ENCODE measurements at regions not wholly inside any gene's neighbourhood (a gene's known extent, or its start where the extent isn't known, plus 50 kb on each side); places are given as distances from the start of the nearest gene placed in this dataset.

DNA sequence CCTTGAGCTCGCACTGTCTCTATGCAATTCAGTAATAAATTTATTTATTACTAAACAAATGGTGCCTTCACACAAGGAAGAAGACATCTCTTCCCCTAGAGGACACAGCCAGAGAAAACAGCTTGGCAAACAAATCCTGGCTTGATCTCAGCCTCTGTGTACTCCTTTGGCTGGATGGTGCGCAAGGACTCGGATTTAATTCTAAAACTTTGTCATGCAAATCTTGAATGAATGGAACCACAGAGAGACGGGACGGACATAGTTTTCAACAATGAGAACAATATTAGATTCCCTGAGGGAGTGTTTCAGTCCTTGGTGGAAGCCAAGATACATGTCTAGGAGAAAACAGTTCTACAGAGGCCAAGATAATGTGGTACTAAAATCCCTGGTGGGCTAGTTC lies 349.5 kb downstream of the NPIPA8 start:
- no peak overlapping the region for H3K4me2 ChIP-seq (ENCODE audit: low read length)

GRCh38 chr16:17984810-17985209 lies 351.7 kb downstream of the NPIPA8 start:
- Histone ChIP-seq H3K4me2 (ENCODE audit: low read length) (no peak overlapping the region), H3K9me2 (replicated peaks; ENCODE audit: control insufficient read depth, low read length) (no peaks in the 10 kb centered on the region), H3K4me3 (ENCODE audit: low read length) (no peak overlapping the region), H3K36me3 (ENCODE audit: control insufficient read depth, low read length) (no peaks in the 10 kb centered on the region), H3K27me3 (ENCODE audit: control insufficient read depth, low read length) (no peaks in the 10 kb centered on the region), H3K79me2 (ENCODE audit: control insufficient read depth, low read length) (no peaks in the 10 kb centered on the region), H3K27ac (ENCODE audit: low read depth, low read length) (no peak overlapping the region), H3F3A (ENCODE audit: control insufficient read depth, insufficient read depth) (no peaks in the 10 kb centered on the region), H3K4me1 (ENCODE audit: control insufficient read depth, low read length) (no peaks in the 10 kb centered on the region), H4K20me1 (ENCODE audit: control insufficient read depth, insufficient read depth, low read depth, low read length) (no peaks in the 10 kb centered on the region), H3K9me3 (ENCODE audit: control insufficient read depth, insufficient read depth, low read length) (no peaks in the 10 kb centered on the region)
- no peak for TF ChIP-seq EZH2phosphoT487 (IDR thresholded peaks at IDR 0.05; ENCODE audit: borderline replicate concordance, low read length)
- no peak for TF ChIP-seq CTCF (IDR thresholded peaks at IDR 0.05; ENCODE audit: low read depth, low read length, poor library complexity, severe bottlenecking)

More for the DNA sequence above, 349.5 kb downstream of the NPIPA8 start:
- Histone ChIP-seq H3K27ac (ENCODE audit: low read depth, low read length) (no peak overlapping the region), H3F3A (ENCODE audit: control insufficient read depth, insufficient read depth) (no peaks in the 10 kb centered on the region), H4K20me1 (ENCODE audit: control insufficient read depth, insufficient read depth, low read depth, low read length) (no peaks in the 10 kb centered on the region), H3K9me3 (ENCODE audit: control insufficient read depth, insufficient read depth, low read length) (no peaks in the 10 kb centered on the region), H3K36me3 (ENCODE audit: control insufficient read depth, low read length) (no peaks in the 10 kb centered on the region), H3K79me2 (ENCODE audit: control insufficient read depth, low read length) (no peaks in the 10 kb centered on the region), H3K9me2 (replicated peaks; ENCODE audit: control insufficient read depth, low read length) (no peaks in the 10 kb centered on the region), H3K4me3 (ENCODE audit: low read length) (no peak overlapping the region), H3K4me1 (ENCODE audit: control insufficient read depth, low read length) (no peaks in the 10 kb centered on the region), H3K27me3 (ENCODE audit: control insufficient read depth, low read length) (no peaks in the 10 kb centered on the region)
- TF ChIP-seq CTCF (IDR thresholded peaks at IDR 0.05; ENCODE audit: low read depth, low read length, poor library complexity, severe bottlenecking) (no peak), EZH2phosphoT487 (IDR thresholded peaks at IDR 0.05; ENCODE audit: borderline replicate concordance, low read length) (no peak)

DNA sequence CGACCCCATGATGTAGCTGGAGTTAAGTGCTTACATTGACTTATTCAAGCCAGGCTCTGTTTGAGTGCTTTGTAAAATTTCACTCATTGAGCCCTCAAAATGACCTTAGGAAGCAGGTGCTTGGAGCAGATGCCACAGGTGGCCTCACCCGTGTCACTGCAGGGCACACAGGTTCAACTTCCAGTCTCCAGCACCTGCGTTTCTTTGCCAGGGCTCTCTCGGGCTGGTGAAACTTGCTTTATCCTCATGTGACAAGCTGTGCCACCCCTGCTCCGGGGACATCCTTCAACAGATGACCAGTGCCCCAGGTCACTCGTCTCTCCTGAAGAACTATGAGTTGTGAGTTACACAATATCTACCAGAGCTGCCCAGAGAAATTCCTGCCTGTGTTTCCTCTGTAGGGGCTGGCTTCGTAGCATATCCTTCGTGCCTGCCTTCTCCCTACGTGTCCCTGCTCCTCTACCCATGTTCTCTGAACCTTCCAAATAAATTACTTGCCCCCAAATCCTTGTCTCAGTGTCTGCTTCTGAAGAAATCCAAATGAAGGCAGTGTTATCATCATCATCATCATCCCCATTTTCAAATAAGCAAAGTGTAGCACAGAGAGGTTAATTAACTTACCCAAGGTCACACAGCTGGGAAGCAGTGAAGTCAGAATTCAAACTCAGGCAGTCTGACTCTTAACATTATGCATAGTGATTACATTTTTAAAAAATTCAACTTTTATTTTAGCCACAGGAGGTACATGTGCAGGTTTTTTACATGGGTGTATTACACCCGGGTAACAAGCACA lies 352.5 kb downstream of the NPIPA8 start:
- Histone ChIP-seq H3F3A (ENCODE audit: control insufficient read depth, insufficient read depth) (no peaks in the 10 kb centered on the region), H3K27ac (ENCODE audit: low read depth, low read length) (no peak overlapping the region), H4K20me1 (ENCODE audit: control insufficient read depth, insufficient read depth, low read depth, low read length) (no peaks in the 10 kb centered on the region), H3K27me3 (ENCODE audit: control insufficient read depth, low read length) (no peaks in the 10 kb centered on the region), H3K36me3 (ENCODE audit: control insufficient read depth, low read length) (no peaks in the 10 kb centered on the region), H3K79me2 (ENCODE audit: control insufficient read depth, low read length) (no peaks in the 10 kb centered on the region), H3K9me2 (replicated peaks; ENCODE audit: control insufficient read depth, low read length) (no peaks in the 10 kb centered on the region), H3K9me3 (ENCODE audit: control insufficient read depth, insufficient read depth, low read length) (no peaks in the 10 kb centered on the region), H3K4me2 (ENCODE audit: low read length) (no peak overlapping the region), H3K4me3 (ENCODE audit: low read length) (no peak overlapping the region), H3K4me1 (ENCODE audit: control insufficient read depth, low read length) (no peaks in the 10 kb centered on the region)
- TF ChIP-seq EZH2phosphoT487 (IDR thresholded peaks at IDR 0.05; ENCODE audit: borderline replicate concordance, low read length) = no peak
- no peak for TF ChIP-seq CTCF (IDR thresholded peaks at IDR 0.05; ENCODE audit: low read depth, low read length, poor library complexity, severe bottlenecking)
